Activated T-cell treated with anti-CD3 and anti-CD28 coated beads for 24 hours (primary cell): ENCODE measurements at regions not wholly inside any gene's neighbourhood (a gene's known extent, or its start where the extent isn't known, plus 50 kb on each side); places are given as distances from the start of the nearest gene placed in this dataset.
"Not testable (repeated sequence)": the region's sequence is repeated elsewhere in the genome, so short reads cannot be mapped to it uniquely, and the experiment has no call there.

ENCODE experiments used
- DNase-seq: peaks from one replicate; pipeline ENCODE4 v3.0.0-alpha.2; 2020; ENCODE audit warnings: low read depth

- no peak for DNase-seq
These were observed 213.5 kb upstream of the NRIP1 start for GRCh38 chr21:15278279-15278678.

DNA sequence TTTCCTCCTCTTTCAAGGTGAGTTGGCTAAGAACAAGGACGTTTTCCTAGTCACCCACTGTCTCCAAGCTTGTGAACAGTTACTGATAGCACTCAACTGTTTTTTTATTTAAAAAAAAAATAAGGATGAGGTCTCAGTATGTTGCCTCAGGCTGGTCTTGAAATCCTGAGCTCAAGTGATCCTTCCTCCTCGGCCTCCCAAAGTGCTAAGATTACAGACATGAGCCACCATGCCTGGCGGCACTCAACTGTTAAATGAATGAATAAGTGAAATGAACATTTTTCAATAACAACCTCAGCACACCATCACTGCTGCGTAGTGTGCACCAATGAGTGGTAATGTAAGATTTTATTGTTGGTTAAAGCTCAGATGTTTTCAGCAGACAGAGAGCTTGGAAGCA lies 214.1 kb upstream of the NRIP1 start:
- DNase-seq, result no peak

GRCh38 chr21:15279482-15279881 lies 214.7 kb upstream of the NRIP1 start:
- no peak for DNase-seq

DNA sequence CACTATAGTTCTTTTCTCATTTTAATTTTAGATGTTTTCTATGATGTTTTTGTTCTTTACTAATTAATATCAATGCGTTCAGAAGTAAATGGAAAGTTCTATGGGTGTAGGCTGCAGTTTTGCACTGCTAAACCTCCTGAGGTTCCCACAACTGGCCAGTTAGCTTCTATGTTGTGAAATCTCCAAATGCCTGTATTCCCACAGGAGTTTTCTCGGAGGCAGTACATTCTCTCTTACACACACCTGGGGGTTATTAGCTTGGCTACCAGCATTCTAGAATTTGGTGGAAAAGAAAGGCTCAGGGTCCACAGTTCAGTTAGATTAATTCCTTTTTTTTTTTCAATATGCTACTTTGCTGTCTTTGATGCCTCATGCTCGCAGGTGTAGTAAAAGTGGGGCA lies 216.9 kb upstream of the NRIP1 start:
- DNase-seq, result no peak

- DNase-seq, result no peak
These were observed 217.9 kb upstream of the NRIP1 start for GRCh38 chr21:15282665-15283064.

DNA sequence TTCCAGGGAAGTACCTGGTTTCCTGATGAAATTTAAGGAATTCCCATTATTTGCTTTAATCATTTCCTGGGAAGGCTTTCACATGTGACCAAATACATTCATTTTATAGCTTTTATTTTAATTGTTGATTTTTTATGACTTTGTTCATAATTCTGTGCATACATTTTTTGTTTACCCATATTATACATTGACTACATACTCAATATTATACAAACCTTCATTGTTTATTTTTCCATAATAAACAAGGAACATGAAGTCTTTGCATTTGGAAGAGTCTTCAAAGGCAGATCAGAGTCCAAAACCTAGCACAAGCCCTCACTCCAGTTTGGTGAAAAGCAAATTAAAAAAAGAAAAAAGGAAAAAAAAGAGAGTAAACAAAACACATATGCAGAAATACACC lies 218.3 kb upstream of the NRIP1 start:
- DNase-seq, result no peak

DNA sequence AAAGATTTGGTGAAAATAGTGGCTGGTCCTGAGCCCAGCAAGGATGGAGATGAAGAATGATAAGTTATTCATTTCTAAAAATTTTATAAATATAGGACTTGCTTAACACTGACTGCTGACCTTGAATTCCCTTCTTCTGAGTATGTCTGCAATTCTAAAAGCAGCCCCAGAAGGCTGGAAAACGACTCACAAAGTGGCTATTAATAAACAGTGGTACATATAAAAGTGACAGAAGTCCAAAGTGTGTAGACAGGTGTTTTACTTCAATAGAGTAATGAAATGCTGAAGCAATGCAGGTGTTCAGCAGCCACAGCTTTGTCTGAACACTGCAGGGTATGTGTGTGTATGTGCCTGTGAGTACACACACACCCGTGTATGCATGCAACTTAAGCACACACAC lies 219.0 kb upstream of the NRIP1 start:
- no peak for DNase-seq

- no peak for DNase-seq
These were observed 220.8 kb upstream of the NRIP1 start for GRCh38 chr21:15285556-15285955.

- no peak for DNase-seq
These were observed 224.4 kb upstream of the NRIP1 start for GRCh38 chr21:15289246-15289645.

DNA sequence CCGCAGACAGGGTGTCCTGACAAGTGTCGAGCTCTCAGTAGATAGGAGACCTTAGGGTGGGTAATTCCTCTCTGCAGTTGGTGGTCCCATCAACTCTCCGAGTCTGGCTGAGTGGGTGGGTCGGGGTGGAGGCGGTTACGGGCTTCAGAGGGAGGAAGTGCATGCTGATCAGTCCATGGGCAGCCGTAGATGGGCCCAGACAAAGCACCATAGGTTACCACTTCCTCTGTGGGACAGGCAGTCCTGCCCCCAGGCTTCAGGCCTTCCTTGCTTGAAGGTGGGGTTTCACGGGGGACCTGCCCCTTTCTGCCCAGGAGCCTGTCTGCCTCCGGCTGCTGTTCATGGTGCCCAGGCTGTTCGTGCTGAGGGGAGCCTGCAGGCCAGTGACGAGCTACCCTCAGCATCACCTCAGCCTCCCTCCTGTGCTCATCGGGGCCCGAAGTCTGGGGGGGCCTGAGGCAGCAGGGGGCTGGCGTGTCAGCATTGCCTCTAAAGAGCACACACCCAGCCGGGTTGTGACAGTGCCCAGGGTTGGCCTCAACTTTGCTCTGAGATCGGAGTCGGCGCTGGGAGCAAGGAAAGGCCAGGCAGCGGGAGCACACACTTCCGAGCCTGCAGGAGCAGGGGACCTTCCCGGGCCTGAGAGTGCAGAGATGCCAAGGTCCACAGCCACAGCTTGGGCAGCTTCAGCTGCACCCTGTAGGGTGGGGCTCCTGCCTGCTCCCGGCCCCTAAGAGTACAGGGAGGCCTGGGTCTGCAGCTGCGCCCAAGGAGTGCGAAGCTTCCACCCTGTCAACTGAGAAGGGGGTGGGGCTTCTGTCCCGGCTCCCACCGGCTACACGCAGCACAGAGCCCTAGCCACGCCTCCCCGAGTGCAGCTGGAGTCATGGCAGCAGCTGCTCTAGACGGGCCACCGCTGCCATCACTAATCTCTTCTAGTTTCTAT lies 225.4 kb upstream of the NRIP1 start:
- DNase-seq, result no peak

- no peak for DNase-seq
These were observed 226.9 kb upstream of the NRIP1 start for GRCh38 chr21:15291621-15292266.

DNA sequence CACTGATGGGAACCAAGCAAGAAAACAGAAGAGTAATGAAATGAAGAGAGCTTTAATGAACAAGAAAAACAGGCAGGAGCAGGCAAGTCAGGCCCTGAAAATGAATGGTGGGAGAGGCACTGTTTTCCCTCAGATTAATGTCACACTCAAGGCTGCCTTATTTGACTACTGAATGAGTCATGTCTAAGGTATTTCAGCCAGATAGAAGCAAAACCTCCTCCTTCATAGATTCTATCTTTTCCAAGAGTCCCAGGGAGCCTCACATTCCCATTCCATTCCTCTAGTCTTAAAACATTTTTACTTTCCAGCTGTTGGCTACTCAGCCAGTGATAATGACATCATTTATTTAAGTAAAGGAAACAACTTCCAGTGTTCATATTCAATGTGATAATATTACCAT lies 228.4 kb upstream of the NRIP1 start:
- no peak for DNase-seq

DNA sequence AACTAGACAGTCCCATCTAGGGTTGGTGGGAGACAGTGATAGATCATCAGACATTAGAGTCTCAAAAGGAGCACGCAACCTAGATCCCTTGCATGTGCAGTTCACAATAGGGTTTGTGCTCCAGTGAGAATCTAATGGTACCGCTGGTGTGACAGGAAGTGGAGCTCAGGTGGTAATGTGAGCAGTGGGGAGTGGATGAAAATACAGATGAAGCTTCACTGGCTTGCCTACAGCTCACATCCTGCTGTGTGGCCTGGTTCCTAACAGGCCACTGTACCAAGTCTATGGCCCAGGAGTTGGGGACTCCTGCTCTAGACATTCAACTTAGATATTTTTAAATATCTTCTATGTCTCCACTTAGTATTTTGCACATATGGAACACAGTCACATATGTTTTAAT lies 231.1 kb upstream of the NRIP1 start:
- DNase-seq, result no peak

DNA sequence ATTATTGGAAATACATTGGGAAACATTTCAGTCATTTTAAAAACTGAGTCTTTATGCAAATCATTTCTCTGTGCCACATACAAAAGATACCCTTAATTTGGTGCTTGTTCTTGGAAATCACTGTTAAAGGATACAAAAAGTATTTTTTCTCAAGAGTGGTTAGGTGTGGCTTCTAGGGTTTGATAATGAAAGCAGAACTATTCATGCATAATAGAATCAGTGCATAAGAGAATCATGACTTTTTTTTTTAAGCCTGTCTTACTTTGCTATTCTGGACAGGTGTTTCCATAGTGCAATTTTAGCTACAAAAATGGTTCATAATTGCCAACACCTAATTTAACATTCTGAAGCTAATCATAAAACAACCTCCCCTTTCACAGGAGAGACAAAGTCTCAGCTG lies 233.0 kb upstream of the NRIP1 start:
- DNase-seq, result no peak

DNA sequence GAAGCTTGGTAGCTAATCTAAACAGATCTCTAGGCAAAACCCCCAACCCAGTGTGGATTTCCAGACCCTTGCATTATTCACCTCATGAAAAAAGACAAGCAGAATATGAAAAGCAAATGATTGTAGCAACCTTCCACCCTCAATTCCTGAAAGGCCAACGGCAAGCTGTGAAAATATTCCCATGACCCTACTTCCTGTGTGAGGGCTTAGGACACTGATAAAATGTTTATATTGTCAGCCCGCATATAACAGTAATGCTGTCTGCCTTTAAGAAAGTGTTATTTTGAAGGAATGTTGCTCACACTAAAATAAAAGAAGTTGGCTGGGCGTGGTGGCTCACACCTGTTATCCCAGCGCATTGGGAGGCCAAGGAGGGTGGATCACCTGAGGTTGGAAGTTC lies 233.5 kb upstream of the NRIP1 start:
- DNase-seq, result no peak

- DNase-seq, result not testable (repeated sequence)
These were observed 234.0 kb upstream of the NRIP1 start for GRCh38 chr21:15298755-15299154.

- no peak for DNase-seq
These were observed 235.3 kb upstream of the NRIP1 start for GRCh38 chr21:15300131-15300530.

GRCh38 chr21:15301014-15301413 lies 236.2 kb upstream of the NRIP1 start:
- DNase-seq, result no peak

DNA sequence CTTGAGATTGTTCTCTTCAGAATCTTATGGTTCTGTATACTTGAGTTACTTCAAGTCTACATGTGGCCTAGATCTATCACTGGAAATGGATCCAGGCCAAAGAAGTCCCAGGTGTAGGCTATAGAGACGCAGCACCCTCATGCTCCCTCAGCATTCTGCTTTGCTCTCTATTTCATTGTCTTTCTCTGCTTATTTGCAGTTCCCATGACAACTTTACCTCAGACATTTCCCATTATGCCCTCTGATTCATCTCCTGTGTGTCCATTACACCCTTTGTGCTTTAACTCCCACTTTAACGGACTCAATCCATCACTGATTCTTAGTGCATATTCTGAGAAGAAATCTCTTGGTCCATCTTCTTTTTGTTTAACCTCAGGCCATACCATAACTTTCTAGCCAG lies 236.9 kb upstream of the NRIP1 start:
- DNase-seq, result no peak

GRCh38 chr21:15306271-15306670 lies 241.5 kb upstream of the NRIP1 start:
- no peak for DNase-seq

DNA sequence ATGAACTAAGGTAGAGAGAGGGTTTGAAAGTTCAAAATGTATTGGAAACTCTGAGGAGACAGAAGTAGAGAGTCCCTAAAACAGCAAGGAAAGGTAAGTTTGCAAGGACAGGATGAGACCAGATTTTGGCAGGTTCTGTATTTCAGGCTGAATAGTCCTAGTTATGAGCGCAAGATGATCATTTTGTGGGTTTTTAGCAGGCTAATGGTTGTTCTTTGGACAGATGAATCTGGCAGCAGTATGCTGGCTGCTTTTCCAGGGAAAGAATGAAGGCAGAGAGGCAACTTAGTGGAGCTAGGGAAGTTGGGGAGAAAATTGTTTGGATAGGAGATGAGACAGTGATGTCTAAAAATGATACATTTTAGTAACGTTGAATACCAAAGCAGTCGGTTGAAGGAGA lies 243.5 kb upstream of the NRIP1 start:
- DNase-seq, result no peak

GRCh38 chr21:15309022-15309590 lies 244.3 kb upstream of the NRIP1 start:
- no peak for DNase-seq

GRCh38 chr21:15309721-15310120 lies 244.9 kb upstream of the NRIP1 start:
- no peak for DNase-seq
